HG02623 (cell line): ENCODE measurements at regions not wholly inside any gene's neighbourhood (a gene's known extent, or its start where the extent isn't known, plus 50 kb on each side); places are given as distances from the start of the nearest gene placed in this dataset.
A peak's percentile ranks its signal among the peaks of the same experiment; 100 is the strongest.
"Not testable (repeated sequence)": the region's sequence is repeated elsewhere in the genome, so short reads cannot be mapped to it uniquely, and the experiment has no call there.

Source experiments
- ATAC-seq: cut with Tn5 transposase; IDR thresholded peaks from one replicate; pipeline ENCODE4 v1.9.1; 2021; ENCODE audit warnings: moderate library complexity; ENCODE audit not compliant: unreplicated experiment

DNA sequence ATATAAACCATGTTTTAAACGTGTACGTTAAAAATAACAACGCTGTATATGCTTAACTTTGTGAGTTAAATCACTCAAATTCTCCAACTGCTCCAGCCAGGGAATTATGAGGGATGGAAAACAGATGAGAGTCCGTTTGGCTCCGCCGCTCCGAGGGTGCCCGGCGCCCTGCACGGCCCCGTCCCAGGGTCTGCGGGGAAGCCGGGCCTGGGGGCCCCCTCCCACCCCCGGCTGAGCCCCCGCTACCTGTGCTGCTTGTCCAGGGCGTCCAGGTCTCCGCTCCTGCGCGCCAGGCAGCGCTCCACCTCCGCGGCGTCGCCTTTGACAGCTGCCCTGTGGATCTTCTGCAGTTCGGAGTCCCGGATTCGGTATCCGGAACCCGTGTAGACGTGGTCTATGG, 415.5 kb downstream of the FOXD4L4 start:
- not testable (repeated sequence) for ATAC-seq

DNA sequence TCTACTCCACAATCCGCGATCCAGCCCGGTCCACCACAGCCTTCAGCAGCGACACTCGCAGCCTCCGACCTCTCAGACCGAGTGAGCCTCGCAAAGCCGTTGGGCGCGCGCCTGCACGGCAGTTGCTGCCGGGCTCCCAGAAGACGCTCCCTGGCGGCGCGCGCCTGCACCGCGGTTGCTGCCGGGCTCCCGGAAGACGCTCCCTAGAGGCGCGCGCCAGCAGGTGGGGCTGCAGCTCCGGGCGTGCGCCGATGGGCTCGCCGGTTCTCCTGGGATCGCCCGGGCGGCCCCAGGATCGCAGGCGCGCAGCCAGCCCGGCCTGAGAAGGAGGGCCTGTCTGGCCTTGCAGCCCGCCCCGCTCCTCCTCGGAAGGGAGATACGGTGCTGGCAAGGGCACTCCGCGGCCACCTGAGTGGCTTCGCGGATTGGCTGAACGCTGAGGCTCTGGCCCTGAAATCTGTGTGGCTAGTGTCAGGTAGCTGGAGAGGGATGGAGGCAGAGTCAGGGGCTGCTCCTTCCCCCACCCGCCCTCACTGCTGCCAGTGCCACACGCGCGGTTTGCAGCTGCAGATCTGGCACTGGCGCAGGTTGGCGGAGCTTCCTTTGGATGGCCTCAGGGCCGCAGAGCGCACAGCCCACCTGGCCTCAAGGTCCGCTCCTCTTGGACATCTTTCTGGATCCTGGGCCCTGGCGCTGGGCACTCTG, 416.2 kb downstream of the FOXD4L4 start:
- ATAC-seq = peak; percentile 100

DNA sequence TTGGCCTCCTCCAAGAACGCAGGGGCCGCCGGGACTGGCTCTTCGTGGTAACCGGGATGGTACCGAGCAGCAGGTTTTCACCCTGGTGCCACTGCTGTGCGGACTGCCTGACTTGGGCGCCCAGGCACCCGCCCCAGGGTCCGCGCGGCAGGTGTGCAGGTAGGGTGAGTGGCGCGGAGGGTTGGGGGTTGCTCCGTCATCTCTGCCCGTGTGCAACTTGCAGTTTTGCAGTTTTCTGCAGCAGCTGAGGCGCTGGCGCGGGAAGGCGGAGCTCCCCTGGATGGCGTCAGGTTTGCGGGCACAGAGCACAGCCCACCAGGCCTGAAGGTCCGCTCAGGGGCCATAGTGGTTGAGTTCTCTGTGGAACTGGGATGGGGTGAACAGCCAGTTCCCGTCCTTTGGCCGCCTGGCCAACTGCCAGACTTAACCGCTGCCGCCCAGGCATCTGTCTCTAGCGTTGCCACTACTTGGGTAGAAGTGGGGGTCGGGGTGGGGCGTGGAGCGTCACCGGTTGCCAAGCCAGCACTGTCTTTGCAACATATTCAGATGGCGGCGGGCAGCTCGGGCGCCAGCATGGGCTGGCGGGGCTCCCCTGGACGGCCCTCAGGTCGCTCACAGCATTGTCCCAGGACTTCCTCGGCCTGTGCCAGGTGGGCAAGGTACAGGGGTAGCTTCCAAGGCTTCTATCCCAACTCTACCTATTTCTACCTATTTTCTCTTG, 417.2 kb downstream of the FOXD4L4 start:
- ATAC-seq = not testable (repeated sequence)

DNA sequence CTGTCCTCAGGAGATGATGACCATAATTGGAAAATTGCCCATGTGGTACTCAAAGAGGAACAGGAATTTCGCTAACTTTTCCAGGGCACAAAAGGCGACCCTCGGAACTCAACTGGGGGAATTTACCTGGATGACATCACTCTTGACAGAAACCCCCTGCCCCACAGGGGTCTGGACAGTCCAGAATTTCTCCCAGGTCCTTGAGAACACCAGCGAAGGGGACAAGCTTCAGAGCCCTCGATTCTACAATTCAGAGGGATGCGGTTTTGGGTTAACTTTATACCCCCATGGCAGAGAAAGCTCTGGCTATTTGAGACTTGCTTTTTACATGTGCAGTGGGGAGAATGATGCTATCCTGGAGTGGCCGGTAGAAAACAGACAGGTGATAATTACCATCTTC, 445.4 kb downstream of the FOXD4L4 start:
- ATAC-seq = not testable (repeated sequence)

DNA sequence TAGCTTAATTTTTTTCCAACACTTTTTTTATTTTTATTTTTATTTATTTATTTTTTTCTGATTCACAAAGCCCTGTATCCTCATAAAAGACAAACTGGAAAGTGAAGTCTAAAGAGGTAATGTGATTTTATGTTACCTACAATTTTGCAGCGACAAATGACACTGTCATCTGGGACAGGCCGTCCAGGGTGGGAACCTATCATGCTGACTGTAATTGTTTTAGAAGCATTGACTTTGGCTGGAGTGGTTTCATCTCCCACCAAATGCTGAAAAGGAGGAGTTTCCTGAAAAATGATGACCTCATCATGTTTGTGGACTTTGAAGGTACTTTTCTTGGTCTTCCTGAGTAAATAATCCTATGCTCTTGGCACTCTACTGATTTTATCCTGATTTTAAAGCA, 446.7 kb downstream of the FOXD4L4 start:
- ATAC-seq = not testable (repeated sequence)

DNA sequence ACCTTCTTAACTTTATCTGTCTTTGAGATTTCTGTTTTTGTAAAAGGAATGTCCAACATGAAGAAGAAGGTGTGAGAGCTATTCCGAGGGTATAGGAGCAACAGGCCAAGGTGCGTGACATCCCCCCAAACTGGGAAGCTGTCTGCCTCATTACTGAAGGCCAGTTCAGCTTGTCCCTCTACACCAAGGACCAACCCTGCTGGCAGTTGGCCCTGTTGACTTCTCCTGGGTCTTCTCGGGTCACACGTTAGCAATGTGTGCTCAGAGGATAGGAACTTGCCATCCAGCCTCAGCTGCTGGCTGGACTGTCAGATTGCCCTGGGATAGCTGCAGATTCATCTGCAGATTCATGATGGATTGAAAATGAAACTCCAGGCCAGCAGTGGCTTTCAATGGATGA, 460.3 kb downstream of the FOXD4L4 start:
- ATAC-seq = not testable (repeated sequence)

DNA sequence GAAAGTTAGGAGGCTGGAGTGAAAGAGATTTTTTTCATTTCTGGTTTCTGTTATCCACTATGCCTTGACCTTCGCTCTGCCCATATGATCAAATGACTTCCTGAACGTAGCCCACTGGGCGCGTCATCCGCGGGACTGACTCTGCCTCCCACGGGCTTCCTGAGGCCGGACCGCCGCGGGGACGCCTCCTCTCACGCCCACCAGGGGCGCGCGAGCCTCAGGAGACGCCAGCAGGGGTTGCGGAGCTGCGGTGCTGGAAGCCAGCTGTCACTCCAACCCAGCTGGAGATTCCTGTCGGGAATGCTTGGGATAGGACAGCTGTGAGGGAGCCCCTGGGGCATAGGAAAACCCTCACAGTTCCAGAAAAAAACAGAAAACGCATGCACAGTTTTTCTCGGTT, 461.5 kb downstream of the FOXD4L4 start:
- ATAC-seq = not testable (repeated sequence)

DNA sequence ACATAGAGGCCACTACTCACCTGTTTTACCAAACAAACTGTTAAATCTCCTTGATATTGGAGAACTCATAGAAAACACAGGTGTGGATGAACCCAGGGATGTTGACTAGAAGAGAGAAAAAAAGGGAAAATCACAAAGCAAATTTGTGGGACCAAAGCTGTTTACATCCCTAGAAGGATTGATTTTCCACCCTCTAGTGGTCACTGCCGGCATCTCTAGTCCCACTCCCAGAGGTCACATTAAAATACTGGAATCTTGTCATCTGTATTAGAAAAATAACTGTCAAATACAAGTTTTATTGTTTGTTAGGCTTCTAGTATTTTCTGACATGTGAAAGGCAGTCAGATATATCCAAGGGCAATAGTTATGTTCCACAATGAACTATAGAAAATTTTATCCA, 469.7 kb downstream of the FOXD4L4 start:
- peak; percentile 52 for ATAC-seq

DNA sequence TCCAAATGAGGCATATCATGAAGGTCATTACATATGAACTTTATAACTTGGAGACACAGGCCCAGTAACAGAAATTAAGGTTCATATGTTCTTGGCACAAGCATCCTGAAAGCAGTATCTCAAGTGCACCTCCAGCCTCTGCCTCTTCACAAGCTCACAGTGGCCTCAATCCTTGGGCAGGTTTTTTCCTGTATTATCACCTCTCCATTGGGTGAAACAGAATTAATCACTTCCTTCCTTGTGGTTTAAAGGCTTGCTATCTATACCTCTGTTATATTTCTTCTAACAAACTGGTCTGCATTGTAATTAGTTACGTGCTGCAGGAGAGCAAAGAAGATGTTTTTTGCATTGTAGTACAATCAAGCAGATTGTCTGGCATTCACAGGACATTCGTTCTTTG, 471.0 kb downstream of the FOXD4L4 start:
- ATAC-seq = not testable (repeated sequence)

DNA sequence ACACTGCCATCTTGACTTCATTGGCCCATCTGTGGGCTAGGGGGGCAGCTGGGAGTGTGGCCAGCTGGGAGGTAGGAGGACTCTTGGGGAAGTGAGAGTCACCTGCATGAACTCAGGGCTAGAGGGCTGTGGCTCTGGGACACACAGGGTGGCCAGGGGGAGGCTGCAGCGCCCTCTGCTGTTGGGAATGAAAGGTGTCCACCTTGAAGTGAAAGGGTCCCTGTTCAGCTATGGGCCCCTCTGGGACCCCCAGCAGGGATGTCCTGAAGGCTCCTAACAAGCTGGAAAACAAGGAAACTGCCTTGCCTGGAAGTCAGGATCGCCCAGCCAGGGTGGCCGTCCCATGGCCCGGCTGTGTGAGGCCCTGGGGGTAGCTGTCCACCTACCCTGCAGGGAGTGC, 507.8 kb downstream of the FOXD4L4 start:
- ATAC-seq = not testable (repeated sequence)

DNA sequence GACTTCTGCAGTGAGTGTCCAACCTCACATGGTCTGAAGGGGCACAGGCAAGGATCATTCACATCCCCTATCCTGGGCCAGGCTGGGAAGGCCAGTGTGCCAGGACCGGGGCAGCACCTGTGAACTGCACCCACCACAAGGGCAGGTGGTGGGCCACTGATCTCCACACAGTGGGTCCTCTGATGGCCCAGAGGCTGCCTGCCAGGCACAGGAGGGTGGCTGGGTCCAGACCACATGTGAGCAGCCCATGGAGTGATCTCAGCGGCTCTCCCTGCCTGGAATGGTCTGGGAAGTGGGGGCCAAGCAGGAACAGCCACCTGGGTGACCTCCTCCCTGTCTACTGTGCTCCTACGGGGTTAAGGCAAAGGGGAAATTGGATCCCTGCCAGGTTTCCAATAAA, 508.5 kb downstream of the FOXD4L4 start:
- not testable (repeated sequence) for ATAC-seq

DNA sequence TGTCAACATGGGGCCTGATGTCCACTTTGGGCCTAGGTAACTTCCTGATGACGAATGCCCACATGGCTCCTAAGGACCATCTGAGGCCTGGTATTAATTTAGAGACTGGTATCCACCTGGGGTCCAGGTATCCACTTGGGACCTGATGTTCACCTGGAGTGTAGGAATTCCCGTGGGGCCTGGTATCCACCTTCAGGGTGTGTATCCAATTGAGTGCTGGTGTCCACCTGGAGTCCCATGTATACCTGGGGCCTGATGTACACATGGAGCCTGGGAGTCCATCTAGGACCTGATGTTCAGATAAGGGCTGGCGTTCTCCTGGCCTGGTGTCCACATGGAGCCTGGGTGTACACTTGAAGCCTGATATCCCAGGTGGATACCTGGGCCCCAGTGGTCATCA, 520.6 kb downstream of the FOXD4L4 start:
- not testable (repeated sequence) for ATAC-seq

DNA sequence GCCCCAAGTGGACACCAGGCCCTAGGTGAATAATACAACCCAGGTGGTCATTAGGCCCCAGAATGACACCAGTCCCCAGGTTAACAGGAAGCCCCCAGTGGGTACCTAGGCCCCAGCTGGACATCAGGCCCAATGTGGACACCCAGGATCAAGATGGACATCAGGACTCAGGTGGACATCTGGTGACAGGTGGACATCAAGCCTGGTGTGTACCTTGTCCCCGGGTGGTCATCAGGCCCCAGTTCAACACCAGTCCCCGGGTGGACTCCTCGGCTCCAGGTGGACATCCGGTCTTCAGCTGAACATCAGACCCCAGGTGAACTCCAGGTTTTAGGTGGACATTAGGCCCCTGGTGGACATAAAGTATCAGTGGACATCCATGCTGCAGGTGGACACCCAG, 524.6 kb downstream of the FOXD4L4 start:
- ATAC-seq = not testable (repeated sequence)

DNA sequence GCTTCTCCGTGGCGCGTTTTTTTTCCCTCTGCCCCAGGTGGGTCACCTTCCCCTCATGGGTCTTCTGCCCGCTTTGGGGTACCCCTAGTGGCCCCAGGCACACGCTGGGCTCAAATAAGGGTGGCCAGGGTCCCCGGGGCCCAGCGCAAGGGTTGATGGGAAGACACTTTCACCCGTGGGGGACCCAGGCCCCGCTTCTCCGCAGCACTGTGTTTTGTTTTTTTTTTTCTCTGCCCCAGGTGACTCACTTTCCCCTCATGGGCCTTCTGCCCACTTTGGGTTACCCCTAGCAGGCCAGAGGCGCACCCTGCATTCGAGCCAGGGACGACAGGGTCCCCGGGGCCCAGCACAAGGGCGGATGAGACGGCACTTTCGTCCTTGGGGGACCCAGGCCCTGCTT, 526.7 kb downstream of the FOXD4L4 start:
- not testable (repeated sequence) for ATAC-seq

DNA sequence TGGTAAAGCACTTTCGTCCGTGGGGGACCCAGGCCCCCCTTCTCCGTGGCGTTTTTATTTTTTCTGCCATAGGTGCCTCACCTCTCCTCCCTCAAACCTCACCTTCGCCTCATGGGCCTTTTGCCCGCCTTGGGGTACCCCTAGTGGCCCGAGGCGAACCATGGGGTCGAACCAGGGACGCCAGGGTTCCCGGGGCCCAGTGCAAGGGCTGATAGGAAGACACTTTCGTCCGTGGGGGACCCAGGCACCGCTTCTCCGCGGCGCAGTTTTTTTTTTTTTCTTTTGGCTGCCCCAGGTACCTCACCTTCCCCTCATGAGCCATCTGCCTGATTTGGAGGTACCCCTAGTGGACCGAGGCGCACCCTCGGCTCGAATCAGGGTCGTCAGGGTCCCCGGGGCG, 527.8 kb downstream of the FOXD4L4 start:
- ATAC-seq = not testable (repeated sequence)

DNA sequence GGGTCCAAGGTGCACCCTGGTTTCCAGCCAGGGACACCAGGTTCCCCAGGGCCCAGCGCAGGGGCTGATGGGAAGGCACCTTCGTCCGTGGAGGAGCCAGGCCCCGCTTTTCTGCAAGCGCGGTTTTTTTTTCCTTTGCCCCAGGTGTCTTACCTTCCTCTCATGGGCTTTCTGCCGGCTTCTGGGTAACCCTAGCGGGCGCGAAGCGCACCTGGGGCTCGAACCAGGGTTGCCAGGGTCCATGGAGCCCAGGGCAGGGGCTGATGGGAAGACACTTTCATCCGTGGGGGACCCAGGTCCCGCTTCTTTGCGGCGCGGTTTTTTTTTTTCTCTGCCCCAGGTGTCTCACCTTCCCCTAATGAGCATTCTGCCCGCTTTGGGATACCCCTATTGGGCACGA, 529.3 kb downstream of the FOXD4L4 start:
- not testable (repeated sequence) for ATAC-seq

DNA sequence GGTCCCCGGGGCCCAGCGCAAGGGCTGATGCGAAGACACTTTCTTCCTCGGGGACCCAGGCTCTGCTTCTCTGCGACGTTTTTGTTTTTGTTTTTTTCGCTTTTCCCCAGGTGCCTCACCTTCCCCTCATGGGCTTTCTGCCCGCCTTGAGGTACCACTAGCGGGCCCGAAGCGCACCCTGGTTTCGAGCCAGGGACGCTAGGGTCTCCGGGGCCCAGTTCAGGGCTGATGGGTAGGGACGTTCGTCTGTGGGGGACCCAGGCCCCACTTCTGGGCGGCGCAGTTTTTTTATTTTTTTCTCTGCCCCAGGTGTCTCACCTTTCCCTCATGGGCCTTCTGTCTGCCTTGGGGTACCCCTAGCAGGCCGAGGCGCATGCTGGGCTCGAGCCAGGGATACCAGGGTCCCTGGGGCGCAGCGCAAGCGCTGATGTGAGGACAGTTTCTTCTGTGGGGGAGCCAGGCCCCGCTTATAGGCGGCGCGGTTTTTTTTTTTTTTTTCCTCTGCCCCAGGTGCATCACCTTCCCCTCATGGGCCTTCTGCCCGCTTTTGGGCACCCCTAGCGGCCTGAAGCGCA, 530.0 kb downstream of the FOXD4L4 start:
- not testable (repeated sequence) for ATAC-seq

DNA sequence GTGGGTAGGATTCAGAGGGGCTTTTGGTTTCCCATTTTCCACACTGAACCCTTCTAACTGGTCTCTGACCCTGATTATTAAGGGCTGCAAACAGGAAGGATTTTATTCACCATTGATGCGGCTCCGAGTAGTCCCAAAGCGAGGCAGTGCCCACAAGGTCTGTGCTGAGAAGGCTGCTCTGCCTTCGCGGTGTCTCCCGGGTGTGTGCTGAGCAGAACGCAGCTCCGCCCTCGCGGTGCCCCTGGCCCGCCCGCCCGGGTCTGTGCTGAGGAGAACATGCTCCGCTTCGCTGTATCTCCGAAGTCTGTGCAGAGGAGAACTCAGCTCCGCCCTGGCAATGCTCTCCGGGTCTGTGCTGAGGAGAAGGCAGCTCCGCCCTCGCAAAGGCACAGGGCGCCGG, 530.7 kb downstream of the FOXD4L4 start:
- not testable (repeated sequence) for ATAC-seq

DNA sequence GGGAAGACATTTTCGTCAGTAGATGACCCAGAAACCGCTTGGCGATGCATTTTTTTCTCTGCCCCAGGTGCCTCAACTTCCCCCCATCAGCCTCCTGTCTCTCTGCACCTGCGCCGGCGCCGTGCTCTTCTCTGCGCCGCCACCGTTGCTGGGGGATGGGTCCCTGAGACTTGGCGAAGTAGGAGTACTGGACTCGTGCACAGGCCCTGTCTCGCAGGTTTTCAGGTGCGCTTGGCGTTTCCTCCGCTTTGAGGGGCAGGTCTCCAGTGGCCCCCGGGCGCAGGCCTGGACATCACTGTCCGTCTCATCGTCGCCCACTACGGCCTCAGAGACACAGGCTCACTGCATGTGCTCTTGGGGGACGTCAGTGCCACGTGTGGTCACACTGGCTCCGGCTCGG, 532.1 kb downstream of the FOXD4L4 start:
- ATAC-seq = not testable (repeated sequence)

DNA sequence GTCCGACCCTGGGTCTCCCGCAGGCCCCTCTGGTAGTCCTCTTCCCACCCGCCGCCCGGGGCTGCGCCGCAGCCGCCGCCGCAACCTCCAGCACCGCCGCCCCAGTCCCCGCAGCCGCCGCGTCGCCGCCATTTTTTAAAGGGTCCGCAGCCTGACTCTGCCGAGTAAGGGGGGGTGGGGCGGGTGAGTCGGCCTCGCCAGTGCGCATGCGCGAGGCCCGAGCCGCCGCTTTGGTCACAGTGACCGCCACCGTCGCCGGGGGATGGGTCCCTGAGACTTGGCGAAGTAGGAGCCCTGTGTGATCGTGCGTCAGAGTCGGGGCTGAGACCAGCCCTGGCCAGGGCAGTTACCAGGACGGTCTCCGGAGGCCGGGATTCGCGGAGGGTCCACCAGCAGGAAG, 532.8 kb downstream of the FOXD4L4 start:
- not testable (repeated sequence) for ATAC-seq

DNA sequence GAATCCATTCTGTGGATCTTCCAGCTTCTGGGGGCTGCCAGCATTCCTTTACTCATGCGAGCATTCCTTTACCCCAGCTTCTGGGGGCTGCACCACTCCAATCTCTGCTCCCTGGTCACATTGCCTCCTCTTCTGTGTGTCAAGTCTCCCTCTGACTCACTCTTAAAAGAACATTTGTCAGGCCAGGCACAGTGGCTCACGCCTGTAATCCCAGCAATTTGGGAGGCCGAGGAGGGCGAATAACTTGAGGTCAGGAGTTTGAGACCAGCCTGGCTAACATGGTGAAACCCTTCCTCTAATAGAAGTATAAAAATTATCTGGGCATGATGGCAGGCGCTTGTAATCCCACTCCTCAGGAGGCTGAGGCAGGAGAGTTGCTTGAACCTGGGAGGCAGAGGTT, 541.9 kb downstream of the FOXD4L4 start:
- ATAC-seq = not testable (repeated sequence)
